ENCODE measurements at regions not wholly inside any gene's neighbourhood (a gene's known extent, or its start where the extent isn't known, plus 50 kb on each side); places are given as distances from the start of the nearest gene placed in this dataset.

DNA sequence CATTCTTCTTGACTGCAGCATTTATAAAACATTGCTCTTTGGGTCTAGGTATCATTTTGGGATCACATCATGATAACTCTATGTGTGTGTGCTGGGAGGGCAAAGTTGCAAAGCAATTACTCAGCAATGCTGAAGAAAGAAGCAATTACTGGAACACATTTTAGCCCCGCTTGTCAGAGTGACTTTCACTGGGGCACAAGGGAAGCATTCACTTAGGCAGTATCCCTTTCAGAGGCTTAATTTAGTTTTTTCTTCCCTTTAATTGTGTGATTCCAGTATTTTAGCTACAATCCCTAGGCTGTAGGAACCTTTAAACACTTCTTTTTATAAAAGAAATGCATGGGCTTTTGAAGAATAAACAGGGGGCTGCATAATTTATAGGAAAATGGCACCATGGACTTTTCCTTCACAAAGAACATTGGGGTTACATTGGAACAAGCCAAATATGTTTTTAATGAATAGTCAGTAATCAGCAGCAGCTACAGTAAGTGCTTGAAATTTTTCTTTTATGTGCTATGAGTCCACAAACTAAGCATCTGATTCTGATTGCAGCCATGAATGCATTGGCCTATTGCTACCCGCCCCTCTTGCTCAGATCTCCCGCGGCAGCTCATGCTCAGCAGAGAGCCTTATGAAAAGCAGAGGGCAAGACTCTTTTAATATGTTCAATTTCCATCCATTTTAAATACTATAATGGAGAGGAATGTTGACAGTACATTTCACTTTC, 51.2 kb upstream of the NXPH1 start:
- Histone ChIP-seq H2AFZ (ENCODE audit: low read depth, low read length) (no peak overlapping the region), H4K20me1 (ENCODE audit: insufficient read depth) (no peaks in the 10 kb centered on the region), H3K27ac (ENCODE audit: low read length) (no peak overlapping the region), H3K4me2 (ENCODE audit: low read length) (no peak overlapping the region), H3K4me3 (ENCODE audit: low read length) (no peak overlapping the region), H3K27me3 (ENCODE audit: insufficient read depth, low read depth, low read length) (no peaks in the 10 kb centered on the region), H3K9me2 (ENCODE audit: insufficient read depth, low read length) (no peaks in the 10 kb centered on the region), H3K9me3 (ENCODE audit: low read length) (no peaks in the 10 kb centered on the region), H3F3A (ENCODE audit: insufficient read depth, low read length, poor library complexity, severe bottlenecking) (no peaks in the 10 kb centered on the region), H3K36me3 (ENCODE audit: insufficient read depth, low read length) (no peaks in the 10 kb centered on the region), H3K9ac (ENCODE audit: low read length) (no peak overlapping the region), H3K79me2 (replicated peaks; ENCODE audit: insufficient read depth, low read length) (no peaks in the 10 kb centered on the region)
- TF ChIP-seq, protein P1, sequence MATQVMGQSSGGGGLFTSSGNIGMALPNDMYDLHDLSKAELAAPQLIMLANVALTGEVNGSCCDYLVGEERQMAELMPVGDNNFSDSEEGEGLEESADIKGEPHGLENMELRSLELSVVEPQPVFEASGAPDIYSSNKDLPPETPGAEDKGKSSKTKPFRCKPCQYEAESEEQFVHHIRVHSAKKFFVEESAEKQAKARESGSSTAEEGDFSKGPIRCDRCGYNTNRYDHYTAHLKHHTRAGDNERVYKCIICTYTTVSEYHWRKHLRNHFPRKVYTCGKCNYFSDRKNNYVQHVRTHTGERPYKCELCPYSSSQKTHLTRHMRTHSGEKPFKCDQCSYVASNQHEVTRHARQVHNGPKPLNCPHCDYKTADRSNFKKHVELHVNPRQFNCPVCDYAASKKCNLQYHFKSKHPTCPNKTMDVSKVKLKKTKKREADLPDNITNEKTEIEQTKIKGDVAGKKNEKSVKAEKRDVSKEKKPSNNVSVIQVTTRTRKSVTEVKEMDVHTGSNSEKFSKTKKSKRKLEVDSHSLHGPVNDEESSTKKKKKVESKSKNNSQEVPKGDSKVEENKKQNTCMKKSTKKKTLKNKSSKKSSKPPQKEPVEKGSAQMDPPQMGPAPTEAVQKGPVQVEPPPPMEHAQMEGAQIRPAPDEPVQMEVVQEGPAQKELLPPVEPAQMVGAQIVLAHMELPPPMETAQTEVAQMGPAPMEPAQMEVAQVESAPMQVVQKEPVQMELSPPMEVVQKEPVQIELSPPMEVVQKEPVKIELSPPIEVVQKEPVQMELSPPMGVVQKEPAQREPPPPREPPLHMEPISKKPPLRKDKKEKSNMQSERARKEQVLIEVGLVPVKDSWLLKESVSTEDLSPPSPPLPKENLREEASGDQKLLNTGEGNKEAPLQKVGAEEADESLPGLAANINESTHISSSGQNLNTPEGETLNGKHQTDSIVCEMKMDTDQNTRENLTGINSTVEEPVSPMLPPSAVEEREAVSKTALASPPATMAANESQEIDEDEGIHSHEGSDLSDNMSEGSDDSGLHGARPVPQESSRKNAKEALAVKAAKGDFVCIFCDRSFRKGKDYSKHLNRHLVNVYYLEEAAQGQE (IDR thresholded peaks at IDR 0.05; ENCODE audit: borderline replicate concordance), result no peak
